H1 (cell line): ENCODE measurements at regions not wholly inside any gene's neighbourhood (a gene's known extent, or its start where the extent isn't known, plus 50 kb on each side); places are given as distances from the start of the nearest gene placed in this dataset.

Experiments
- CTCF ChIP-seq, 3 experiments: IDR thresholded peaks; 1 replicate in 2 of 3; 2 replicates in 1 of 3; pipeline versions ENCODE4 v1.5.1 to v1.6.1; 2011; ENCODE audit warnings: low read length in 3 of 3, mild to moderate bottlenecking in 3 of 3, inconsistent platforms in 2 of 3, low read depth in 1 of 3, moderate library complexity in 1 of 3; ENCODE audit not compliant: insufficient read depth in 1 of 3; ENCODE audit errors: control extremely low read depth in 1 of 3
- POLR2A ChIP-seq, 2 experiments: IDR thresholded peaks; 1 replicate in 1 of 2; 2 replicates in 1 of 2; pipeline ENCODE4 v1.6.1; 2011; ENCODE audit warnings: low read depth in 2 of 2, low read length in 2 of 2, mild to moderate bottlenecking in 2 of 2; ENCODE audit errors: control extremely low read depth in 1 of 2
- TF ChIP-seq, protein P1 (sequence below): IDR thresholded peaks from 2 replicates; pipeline ENCODE4 v1.6.1; 2011; ENCODE audit warnings: low read depth, mild to moderate bottlenecking, low read length; ENCODE audit not compliant: insufficient read depth
- TF ChIP-seq, protein P2 (sequence below): IDR thresholded peaks from 2 replicates; pipeline ENCODE4 v1.6.1; 2012; ENCODE audit warnings: inconsistent platforms

- TF ChIP-seq POLR2A (IDR thresholded peaks at IDR 0.05; ENCODE audit: control extremely low read depth in 1 of 2, low read depth in 2 of 2, low read length in 2 of 2) (no peak), CTCF (IDR thresholded peaks at IDR 0.05; ENCODE audit: control extremely low read depth in 1 of 3, insufficient read depth in 1 of 3, low read depth in 1 of 3, low read length in 3 of 3) (no peak)
- TF ChIP-seq, protein P1, sequence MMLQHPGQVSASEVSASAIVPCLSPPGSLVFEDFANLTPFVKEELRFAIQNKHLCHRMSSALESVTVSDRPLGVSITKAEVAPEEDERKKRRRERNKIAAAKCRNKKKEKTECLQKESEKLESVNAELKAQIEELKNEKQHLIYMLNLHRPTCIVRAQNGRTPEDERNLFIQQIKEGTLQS, result no peak
- TF ChIP-seq, protein P2, sequence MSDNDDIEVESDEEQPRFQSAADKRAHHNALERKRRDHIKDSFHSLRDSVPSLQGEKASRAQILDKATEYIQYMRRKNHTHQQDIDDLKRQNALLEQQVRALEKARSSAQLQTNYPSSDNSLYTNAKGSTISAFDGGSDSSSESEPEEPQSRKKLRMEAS, result no peak
These were observed 141.5 kb upstream of the ERCC6L2 start for GRCh38 chr9:95733741-95734666.
